ENCODE measurements at regions not wholly inside any gene's neighbourhood (a gene's known extent, or its start where the extent isn't known, plus 50 kb on each side); places are given as distances from the start of the nearest gene placed in this dataset.

- no peaks in the 10 kb centered on the region for H3K9me3 ChIP-seq (ENCODE audit: control insufficient read depth in 1 of 2, insufficient read depth in 1 of 2, low read depth in 1 of 2, low read length in 2 of 2)
- H3K79me2 ChIP-seq (ENCODE audit: insufficient read depth, low read length) = no peaks in the 10 kb centered on the region
- BruUV-seq (replicated peaks) = no TSS peak
- no peak overlapping the region for H3K9ac ChIP-seq (ENCODE audit: low read length)
- TF ChIP-seq YY1 (IDR thresholded peaks at IDR 0.05; ENCODE audit: extremely low read depth, insufficient replicate concordance, low read depth, low read length) = no peak
- no peak for TF ChIP-seq ZBTB33 (IDR thresholded peaks at IDR 0.05; ENCODE audit: extremely low read depth, insufficient replicate concordance, low read length)
- no peak for TF ChIP-seq CTCF (IDR thresholded peaks at IDR 0.05 in 2 of 3, conservative IDR thresholded peaks at IDR 0.05 in 1 of 3; ENCODE audit: borderline replicate concordance in 1 of 3, insufficient read depth in 1 of 3, low read depth in 2 of 3, low read length in 2 of 3)
- TF ChIP-seq TCF7L2 (IDR thresholded peaks at IDR 0.05; ENCODE audit: borderline replicate concordance, extremely low read depth, insufficient read depth, insufficient read length) = no peak
- no peak for TF ChIP-seq ELF1 (IDR thresholded peaks at IDR 0.05; ENCODE audit: borderline replicate concordance, low read depth)
- TF ChIP-seq CEBPB (IDR thresholded peaks at IDR 0.05; ENCODE audit: low read depth) = no peak
- no peak for TF ChIP-seq REST (IDR thresholded peaks at IDR 0.05; ENCODE audit: low read depth)
- no peak for TF ChIP-seq CBX3 (IDR thresholded peaks at IDR 0.05; ENCODE audit: low read depth)
- no peak for TF ChIP-seq RAD21 (IDR thresholded peaks at IDR 0.05; ENCODE audit: low read depth)
- no peak for TF ChIP-seq POLR2AphosphoS5 (IDR thresholded peaks at IDR 0.05; ENCODE audit: low read depth, low read length)
- TF ChIP-seq SP1 (IDR thresholded peaks at IDR 0.05; ENCODE audit: low read depth) = no peak
- TF ChIP-seq EZH2phosphoT487 (IDR thresholded peaks at IDR 0.05; ENCODE audit: borderline replicate concordance) = no peak
- no peak for TF ChIP-seq JUND (IDR thresholded peaks at IDR 0.05)
- TF ChIP-seq SIN3A (IDR thresholded peaks at IDR 0.05; ENCODE audit: low read depth) = no peak
- TF ChIP-seq FOSL1 (IDR thresholded peaks at IDR 0.05; ENCODE audit: low read depth) = no peak
- no peak for TF ChIP-seq EGR1 (IDR thresholded peaks at IDR 0.05; ENCODE audit: low read depth)
- no peak for TF ChIP-seq ZNF274 (IDR thresholded peaks at IDR 0.05; ENCODE audit: low read depth, low read length)
- TF ChIP-seq MAX (IDR thresholded peaks at IDR 0.05) = no peak
- no peak for TF ChIP-seq ZFX (IDR thresholded peaks at IDR 0.05)
- no peak for TF ChIP-seq ATF3 (IDR thresholded peaks at IDR 0.05)
- H3K4me3 ChIP-seq (replicated peaks in 1 of 2; ENCODE audit: low read depth in 1 of 2, low read length in 2 of 2) = no peak overlapping the region
- CTCF ChIA-PET = no interaction called here
- RAD21 ChIA-PET (ENCODE audit: low non-redundant PET in 1 of 2, low total read pairs in 2 of 2, uncharacterized antibody in 2 of 2, unreplicated experiment in 2 of 2) = no interaction called here
- no peaks in the 10 kb centered on the region for H3K27me3 ChIP-seq (ENCODE audit: insufficient read depth, low read length)
- no peaks in the 10 kb centered on the region for H3K4me1 ChIP-seq (ENCODE audit: control insufficient read depth in 1 of 2, insufficient read depth in 2 of 2, low read length in 2 of 2)
- ATAC-seq = no peak
- no peak overlapping the region for H2AFZ ChIP-seq (ENCODE audit: low read depth, low read length, poor library complexity, severe bottlenecking)
- no peak overlapping the region for H3K4me2 ChIP-seq (ENCODE audit: low read length)
- no peaks in the 10 kb centered on the region for H3K9me2 ChIP-seq (ENCODE audit: insufficient read depth)
- no peak for DNase-seq (ENCODE audit: low read depth, low spot score)
- H3K27ac ChIP-seq (ENCODE audit: low read depth, low read length) = no peak overlapping the region
- POLR2A ChIA-PET = interaction anchor here (0.9 kb wide), 1 partner anchor 22 kb away, joined by 3 read pairs; no protein-coding TSS in a partner anchor
- no peaks in the 10 kb centered on the region for H4K20me1 ChIP-seq (ENCODE audit: insufficient read depth)
- no peaks in the 10 kb centered on the region for H3K36me3 ChIP-seq (ENCODE audit: control insufficient read depth in 1 of 2, insufficient read depth in 2 of 2, low read length in 2 of 2)
- intact Hi-C loops (cut with micrococcal nuclease) = no loop called here
Observed at GRCh38 chr18:51491678-51492372, 294.3 kb upstream of the MEX3C start.

Measured in HCT116 (cell line).